HG02884 (cell line): ENCODE measurements at regions not wholly inside any gene's neighbourhood (a gene's known extent, or its start where the extent isn't known, plus 50 kb on each side); places are given as distances from the start of the nearest gene placed in this dataset.

Experiments used
- ATAC-seq: cut with Tn5 transposase; IDR thresholded peaks from one replicate; pipeline ENCODE4 v1.9.1; 2021; ENCODE audit warnings: mild to moderate bottlenecking, moderate library complexity; ENCODE audit not compliant: unreplicated experiment

DNA sequence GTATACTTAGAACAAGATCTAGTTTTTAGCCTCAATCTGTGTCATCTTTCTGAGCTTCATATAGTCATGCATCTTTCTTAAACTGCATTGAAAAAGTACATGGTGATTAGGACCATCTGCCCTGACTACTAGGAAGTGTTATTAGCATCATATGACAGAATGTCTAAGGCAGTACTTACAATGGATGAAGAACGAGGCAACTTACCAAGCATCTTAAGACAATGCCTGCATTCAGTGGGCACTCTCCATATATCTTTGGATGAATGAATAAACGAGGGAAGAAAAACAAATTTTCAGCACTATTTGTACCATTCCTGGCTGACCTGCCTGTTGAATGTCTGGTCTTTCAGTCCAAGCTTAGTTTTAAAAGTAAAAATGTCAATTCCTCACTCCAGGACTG, 185.4 kb upstream of the EPHA3 start:
- no peak for ATAC-seq

DNA sequence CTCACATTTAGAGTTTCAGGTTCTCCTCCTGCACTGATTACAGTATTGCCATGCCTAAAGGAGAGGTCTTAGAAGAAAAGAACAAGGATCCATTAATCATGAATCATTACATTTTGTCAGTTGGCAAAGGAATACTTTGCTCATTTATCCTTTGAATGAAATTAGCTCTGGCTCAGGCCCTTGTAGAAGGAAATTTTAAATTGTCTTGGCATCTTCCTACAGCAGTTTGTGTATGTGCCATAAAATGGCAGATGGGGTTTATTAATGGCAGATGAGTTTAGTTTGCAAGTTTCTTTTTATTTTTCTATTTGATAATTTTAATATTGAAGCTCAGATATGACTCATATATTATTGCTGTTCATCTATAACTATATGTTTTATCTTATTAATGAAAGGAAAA, 181.2 kb upstream of the EPHA3 start:
- no peak for ATAC-seq

GRCh38 chr3:88930611-88931010, 176.8 kb upstream of the EPHA3 start:
- ATAC-seq, result no peak

DNA sequence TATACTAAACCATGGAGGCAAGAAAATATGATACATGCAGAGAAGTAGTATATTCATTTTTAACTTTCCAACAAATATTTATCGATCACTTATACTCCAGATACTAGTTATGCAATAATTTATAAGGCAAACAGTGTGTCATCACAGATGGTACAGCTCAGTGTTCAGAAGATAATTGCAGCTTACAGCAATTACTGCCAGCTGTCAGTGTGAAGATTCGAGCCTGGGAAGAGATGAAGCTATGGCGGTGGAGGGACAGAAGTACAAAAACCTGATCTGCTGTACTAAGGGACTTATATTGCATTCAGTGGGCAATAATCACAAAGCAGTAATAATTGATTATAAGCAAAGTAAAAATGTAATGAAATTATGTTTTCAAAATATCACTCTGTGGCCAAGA, 170.6 kb upstream of the EPHA3 start:
- ATAC-seq, result no peak

DNA sequence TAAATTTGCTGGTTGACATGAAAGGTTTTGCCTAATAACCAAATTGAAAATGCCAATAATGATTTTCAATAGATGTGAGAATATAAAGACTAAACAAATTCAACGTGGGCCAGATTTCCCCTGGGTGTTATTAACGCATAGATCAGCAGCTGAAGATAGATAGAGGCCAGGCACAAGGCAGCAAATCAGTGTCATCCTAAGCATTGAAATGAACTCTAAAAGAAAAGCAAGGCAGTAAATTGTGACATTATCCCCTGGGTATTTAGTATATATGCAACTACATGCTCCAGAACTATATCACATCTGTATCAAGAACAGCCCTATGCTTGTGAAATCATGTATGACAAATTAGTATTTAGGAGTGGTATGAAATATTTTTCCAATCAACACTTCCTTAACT, 167.1 kb upstream of the EPHA3 start:
- ATAC-seq, result no peak

DNA sequence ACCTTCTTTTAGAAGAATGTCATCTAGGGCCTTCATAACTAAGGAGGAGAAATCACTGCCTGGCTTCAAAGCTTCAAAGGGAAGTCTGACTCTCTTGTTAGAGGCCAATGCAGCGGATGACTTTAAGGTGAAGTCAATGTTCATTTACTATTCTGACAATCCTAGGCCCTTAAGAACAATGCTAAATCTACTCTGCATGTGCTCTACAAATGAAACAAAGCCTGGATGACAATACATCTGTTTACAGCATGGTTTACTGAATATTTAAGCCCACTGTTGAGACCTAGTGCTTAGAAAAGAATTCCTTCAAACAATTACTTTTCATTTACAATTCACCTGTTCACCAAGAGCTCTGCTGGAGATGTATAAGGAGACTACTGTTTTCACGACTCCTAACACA, 160.4 kb upstream of the EPHA3 start:
- no peak for ATAC-seq

DNA sequence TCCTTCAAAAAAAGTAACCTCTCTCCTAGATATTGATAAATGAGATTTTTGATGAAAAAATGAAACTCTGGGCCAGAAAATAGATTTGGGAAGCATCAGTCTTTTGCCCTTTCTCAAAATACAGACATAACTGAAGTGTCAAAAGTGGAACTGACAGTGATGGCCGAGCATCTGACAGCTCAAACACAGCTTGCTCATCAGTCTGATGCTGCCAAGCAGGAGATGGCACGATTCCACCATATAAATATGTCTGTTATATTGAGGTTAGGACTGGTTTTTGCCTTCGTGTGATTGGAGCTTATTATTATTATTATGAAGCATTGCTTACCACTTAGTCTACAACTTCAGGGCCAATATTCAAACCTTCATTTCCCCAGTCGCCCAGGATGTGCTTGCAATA, 152.6 kb upstream of the EPHA3 start:
- no peak for ATAC-seq

GRCh38 chr3:88955274-88955673, 152.1 kb upstream of the EPHA3 start:
- no peak for ATAC-seq

- no peak for ATAC-seq
Observed at GRCh38 chr3:88957711-88958439, 149.5 kb upstream of the EPHA3 start.

DNA sequence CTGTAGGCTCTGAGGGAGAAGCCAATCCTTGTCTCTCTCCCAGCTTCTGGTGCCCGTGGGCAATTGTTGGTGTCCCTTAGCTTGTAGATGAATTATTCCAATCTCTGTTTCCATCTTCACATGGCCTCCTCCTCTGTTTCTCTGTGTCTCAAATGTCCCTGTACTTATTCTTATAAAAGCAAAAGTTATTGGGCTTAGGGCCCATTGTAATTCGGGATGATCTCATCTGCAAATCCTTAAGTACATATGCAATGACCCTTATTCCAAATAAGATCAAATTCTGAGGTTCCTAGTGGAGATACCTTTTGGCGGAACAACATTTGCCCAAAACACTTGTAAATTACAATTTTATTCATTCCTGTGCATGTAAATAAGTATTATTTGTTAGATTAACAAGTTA, 147.4 kb upstream of the EPHA3 start:
- no peak for ATAC-seq

DNA sequence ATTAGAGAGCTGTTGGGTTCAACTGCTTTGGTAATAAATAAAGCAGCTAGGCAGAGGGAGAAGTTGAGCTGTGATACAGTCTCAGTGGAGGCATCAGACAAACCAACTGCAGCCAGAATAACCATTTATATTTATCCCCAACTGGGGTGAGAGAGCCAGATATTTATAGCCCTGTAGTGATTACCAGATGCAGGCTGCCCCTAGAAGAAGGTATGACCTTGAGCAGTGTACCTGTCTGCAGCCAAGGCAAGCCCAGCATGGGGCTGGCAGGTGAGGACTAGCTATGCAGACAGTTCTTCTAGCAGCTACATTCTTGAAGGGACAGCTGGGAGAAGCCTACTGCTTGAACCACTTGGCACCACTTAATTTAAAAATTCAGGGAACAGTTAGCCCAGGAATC, 144.4 kb upstream of the EPHA3 start:
- ATAC-seq, result no peak

DNA sequence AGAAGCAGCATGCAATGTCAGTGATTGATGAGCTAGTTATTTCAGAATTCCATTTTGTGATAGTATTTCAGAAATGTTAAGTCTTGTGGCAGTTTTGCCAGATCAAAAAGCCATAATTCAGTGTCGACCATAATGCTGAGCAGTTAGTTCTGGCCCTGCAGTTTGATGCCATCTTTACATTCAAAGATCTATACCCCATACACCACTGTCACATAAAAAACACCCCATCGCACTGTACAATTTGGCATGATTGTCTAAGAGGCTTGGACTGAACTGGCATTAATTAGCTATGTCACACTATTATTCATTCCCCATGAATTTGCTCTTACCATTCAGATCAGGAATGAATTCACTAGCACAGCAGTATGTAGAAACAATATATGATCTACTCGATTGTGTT, 127.7 kb upstream of the EPHA3 start:
- ATAC-seq, result no peak

- no peak for ATAC-seq
Observed at GRCh38 chr3:88983458-88983857, 124.0 kb upstream of the EPHA3 start.

DNA sequence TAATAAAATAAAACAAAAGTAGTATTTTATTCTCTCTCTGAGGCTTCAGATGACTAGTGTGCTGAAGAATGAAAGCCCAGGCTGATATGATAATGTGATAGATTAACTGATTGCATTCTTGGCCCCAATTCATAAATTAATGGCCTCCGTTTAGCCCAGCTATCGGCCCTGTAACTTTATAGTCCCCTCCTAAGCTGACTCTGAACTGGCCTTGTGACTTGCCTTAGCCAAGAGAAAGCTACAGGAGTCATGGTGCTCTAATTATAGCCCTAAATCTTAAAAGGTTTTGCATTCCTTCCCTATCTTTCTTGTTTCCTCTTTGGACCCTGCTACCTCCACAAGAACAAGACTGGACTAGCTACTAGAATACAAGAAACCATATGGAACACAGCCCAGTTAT, 123.2 kb upstream of the EPHA3 start:
- no peak for ATAC-seq

DNA sequence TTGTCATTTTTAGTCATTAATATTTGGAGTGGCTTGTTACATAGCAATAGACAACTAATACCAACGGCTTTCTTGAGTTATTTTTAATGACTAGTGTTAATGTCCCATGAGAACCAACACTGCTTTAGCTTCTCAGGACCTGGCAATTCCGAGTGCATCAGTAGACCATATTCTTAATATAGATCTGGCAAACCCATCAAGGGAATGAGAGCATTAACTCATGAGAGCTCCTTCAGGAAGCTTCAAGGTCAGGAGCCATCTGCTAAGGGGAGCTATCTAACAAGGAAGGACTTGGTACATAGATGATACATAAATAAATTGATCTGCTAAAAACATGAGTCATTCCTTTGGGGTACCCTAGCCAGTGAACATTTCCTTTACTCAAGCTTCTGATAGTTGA, 122.6 kb upstream of the EPHA3 start:
- no peak for ATAC-seq

- no peak for ATAC-seq
Observed at GRCh38 chr3:88985491-88985890, 121.9 kb upstream of the EPHA3 start.

GRCh38 chr3:88986834-88987233, 120.6 kb upstream of the EPHA3 start:
- ATAC-seq, result no peak

DNA sequence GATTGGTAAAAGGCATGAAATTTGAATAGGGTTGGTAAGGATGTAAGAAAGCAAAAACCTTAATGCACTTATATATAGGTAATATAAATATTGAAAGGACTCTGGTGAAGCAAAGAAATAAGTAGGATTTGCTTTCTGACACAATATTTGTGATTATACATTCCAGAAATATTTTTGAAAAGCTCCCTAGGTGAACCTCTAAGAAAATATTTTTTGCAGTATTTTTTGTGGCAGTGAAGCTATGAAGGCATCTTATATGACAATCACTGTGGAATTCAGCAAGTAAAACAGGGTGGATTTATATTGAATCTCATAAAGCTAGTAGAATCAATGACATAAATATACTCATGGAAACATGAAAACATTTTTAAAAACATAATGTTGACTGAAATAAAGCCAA, 119.6 kb upstream of the EPHA3 start:
- ATAC-seq, result no peak

DNA sequence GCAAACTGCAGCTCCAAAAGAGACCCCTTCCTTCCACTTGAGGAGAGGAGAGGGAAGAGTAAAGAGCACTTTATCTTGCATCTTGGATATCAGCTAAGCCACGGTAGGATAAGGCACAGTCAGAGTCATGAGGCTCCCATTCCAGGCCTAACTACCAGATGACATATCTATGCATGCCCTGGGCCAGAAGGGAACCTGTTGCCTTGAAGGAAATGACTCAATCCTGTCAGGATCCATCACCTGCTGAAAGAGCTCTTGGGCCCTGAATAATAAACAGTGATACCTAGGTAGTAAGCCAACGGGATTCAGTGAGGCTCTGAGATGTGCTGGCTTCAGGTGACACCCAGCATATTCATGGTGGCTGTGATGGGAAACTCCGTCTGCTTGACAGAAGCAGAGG, 118.5 kb upstream of the EPHA3 start:
- no peak for ATAC-seq

GRCh38 chr3:88991496-88991895, 115.9 kb upstream of the EPHA3 start:
- ATAC-seq, result no peak

DNA sequence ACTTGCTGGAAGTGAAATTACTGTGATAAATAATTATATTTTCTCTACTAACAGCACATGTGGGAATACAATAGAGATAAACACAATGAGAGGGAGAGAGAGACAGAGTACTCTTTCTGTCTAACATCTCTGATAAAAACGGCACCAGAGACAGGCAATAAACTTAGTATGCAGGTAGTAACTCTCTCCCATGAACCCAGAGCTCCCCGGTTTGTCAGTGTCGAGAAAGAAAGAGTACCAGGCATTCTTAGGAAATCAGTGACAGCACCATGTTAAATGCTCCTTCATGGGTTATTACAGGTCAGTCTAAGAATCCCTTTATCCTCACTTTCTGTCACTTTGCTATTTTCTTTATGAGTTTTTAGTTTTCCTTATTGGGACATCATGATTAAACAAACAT, 110.7 kb upstream of the EPHA3 start:
- ATAC-seq, result no peak

DNA sequence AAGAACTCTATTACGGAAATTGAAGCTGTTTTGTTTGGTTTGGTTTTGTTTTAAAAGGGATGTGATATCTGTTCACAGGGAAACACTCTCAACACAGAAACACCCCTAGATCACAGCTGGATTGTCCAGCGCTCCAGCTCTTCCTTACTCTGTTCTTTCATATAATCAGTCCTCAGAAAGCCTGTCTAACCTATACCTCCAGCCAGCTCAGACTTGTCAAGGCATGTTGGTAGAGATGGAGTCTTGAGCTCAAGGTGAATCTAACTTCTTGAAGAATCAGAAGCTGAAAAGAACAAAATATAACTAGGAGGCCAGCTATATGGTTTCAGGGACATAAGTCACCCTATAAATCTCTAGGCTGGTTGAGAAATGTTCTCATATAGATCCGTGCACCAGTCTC, 110.2 kb upstream of the EPHA3 start:
- no peak for ATAC-seq

DNA sequence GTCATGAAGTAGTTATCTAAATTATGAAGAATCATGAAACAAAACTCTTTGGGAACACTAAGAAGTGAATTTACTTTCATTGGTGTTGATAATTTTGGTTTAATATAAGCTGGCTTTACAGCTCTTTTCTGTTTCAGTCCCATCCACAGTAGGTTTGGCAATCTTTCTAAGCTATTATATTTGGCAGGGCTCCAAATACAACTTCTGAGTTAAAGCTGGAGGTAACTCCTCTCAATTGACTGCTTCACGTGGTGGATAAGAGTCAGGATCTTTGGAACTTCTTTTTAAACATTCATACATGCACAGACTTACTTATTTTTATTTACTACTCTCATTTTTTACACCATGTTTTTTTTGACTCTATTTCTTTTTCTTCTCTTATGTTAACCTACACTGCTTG, 106.5 kb upstream of the EPHA3 start:
- ATAC-seq, result no peak
